Neuronal stem cell (in vitro differentiated cells): ENCODE measurements at regions not wholly inside any gene's neighbourhood (a gene's known extent, or its start where the extent isn't known, plus 50 kb on each side); places are given as distances from the start of the nearest gene placed in this dataset.
A peak's percentile ranks its signal among the peaks of the same experiment; 100 is the strongest.
"Not testable (repeated sequence)": the region's sequence is repeated elsewhere in the genome, so short reads cannot be mapped to it uniquely, and the experiment has no call there.

Experiments
- DNase-seq: peaks from one replicate; pipeline ENCODE4 v3.0.0-alpha.2; 2013; ENCODE audit warnings: low spot score
- H2AFZ ChIP-seq: one replicate; pipeline ENCODE4 v1.6.1; 2013; ENCODE audit warnings: mild to moderate bottlenecking, low read length, inconsistent platforms
- H2AK5ac ChIP-seq: 2 replicates; pipeline ENCODE4 v1.6.1; 2013; ENCODE audit warnings: low read depth, mild to moderate bottlenecking, inconsistent platforms, low read length, moderate library complexity, mixed read lengths
- H2BK120ac ChIP-seq: 2 replicates; pipeline ENCODE4 v1.6.1; 2013; ENCODE audit warnings: low read depth, mild to moderate bottlenecking, inconsistent platforms, low read length, moderate library complexity, mixed read lengths
- H2BK12ac ChIP-seq: one replicate; pipeline ENCODE4 v1.6.1; 2013; ENCODE audit warnings: low read length, inconsistent platforms
- H2BK15ac ChIP-seq: 2 replicates; pipeline ENCODE4 v1.6.1; 2013; ENCODE audit warnings: mild to moderate bottlenecking, low read length, inconsistent platforms, mixed read lengths
- H2BK5ac ChIP-seq: one replicate; pipeline ENCODE4 v1.6.1; 2013; ENCODE audit warnings: inconsistent platforms, mild to moderate bottlenecking, low read length, moderate library complexity
- H3K14ac ChIP-seq: one replicate; pipeline ENCODE4 v1.6.1; 2013; ENCODE audit warnings: low read length, inconsistent platforms
- H3K18ac ChIP-seq: 2 replicates; pipeline ENCODE4 v1.6.1; 2013; ENCODE audit warnings: low read length, inconsistent platforms
- H3K23ac ChIP-seq: 2 replicates; pipeline ENCODE4 v1.6.1; 2013; ENCODE audit warnings: low read depth, mild to moderate bottlenecking, mixed read lengths, low read length, inconsistent platforms; ENCODE audit not compliant: poor library complexity
- H3K27ac ChIP-seq: replicated peaks from 3 replicates; pipeline ENCODE4 v1.5.1; 2013; ENCODE audit warnings: low read length, inconsistent platforms
- H3K27me3 ChIP-seq, 3 experiments: 2 replicates each; pipeline ENCODE4 v1.6.1; 2013; ENCODE audit warnings: low read length in 3 of 3, mild to moderate bottlenecking in 2 of 3, inconsistent platforms in 1 of 3, low read depth in 1 of 3, mixed read lengths in 1 of 3, moderate library complexity in 1 of 3; ENCODE audit not compliant: control insufficient read depth in 3 of 3, insufficient read depth in 3 of 3
- H3K36me3 ChIP-seq, 2 donors: replicated peaks in 1 of 2; 2 replicates each; pipeline ENCODE4 v1.6.1; 2013; ENCODE audit warnings: low read length in 2 of 2; ENCODE audit not compliant: control insufficient read depth in 2 of 2, insufficient read depth in 2 of 2
- H3K4ac ChIP-seq: 2 replicates; pipeline ENCODE4 v1.6.1; 2013; ENCODE audit warnings: inconsistent platforms, mild to moderate bottlenecking, low read length, moderate library complexity
- H3K4me1 ChIP-seq, 2 donors: 1 replicate in 1 of 2; 2 replicates in 1 of 2; pipeline ENCODE4 v1.6.1; 2013; ENCODE audit warnings: low read length in 2 of 2, low read depth in 1 of 2; ENCODE audit not compliant: control insufficient read depth in 2 of 2, insufficient read depth in 1 of 2
- H3K4me2 ChIP-seq: one replicate; pipeline ENCODE4 v1.6.1; 2013; ENCODE audit warnings: mild to moderate bottlenecking, low read length, inconsistent platforms; ENCODE audit not compliant: insufficient read depth, poor library complexity, severe bottlenecking
- H3K4me3 ChIP-seq, 2 donors: 2 replicates each; pipeline ENCODE4 v1.5.1; 2013; ENCODE audit warnings: low read length in 2 of 2, mild to moderate bottlenecking in 2 of 2, inconsistent platforms in 1 of 2, moderate library complexity in 1 of 2
- H3K79me1 ChIP-seq: one replicate; pipeline ENCODE4 v1.6.1; 2013; ENCODE audit warnings: low read depth, mild to moderate bottlenecking, inconsistent platforms, low read length, moderate library complexity
- H3K9ac ChIP-seq: one replicate; pipeline ENCODE4 v1.6.1; 2013; ENCODE audit warnings: mild to moderate bottlenecking, low read depth, low read length, inconsistent platforms; ENCODE audit not compliant: poor library complexity
- H3K9me3 ChIP-seq, 2 donors: replicated peaks in 1 of 2; 2 replicates each; pipeline versions ENCODE3 to v1.6.1; 2013; ENCODE audit warnings: low read length in 2 of 2, mild to moderate bottlenecking in 2 of 2, inconsistent platforms in 1 of 2, low read depth in 1 of 2, mixed read lengths in 1 of 2, moderate library complexity in 1 of 2; ENCODE audit not compliant: control insufficient read depth in 2 of 2, insufficient read depth in 1 of 2
- H4K8ac ChIP-seq: one replicate; pipeline ENCODE4 v1.6.1; 2013; ENCODE audit warnings: low read depth, mild to moderate bottlenecking, inconsistent platforms, low read length, moderate library complexity
- H4K91ac ChIP-seq: one replicate; pipeline ENCODE4 v1.6.1; 2013; ENCODE audit warnings: low read length, low read depth, mild to moderate bottlenecking, inconsistent platforms; ENCODE audit not compliant: poor library complexity
- WGBS, 2 donors: extraction: QIAGEN DNeasy Blood & Tissue Kit; methylation state at CpG; one replicate each; pipeline ENCODE4 v1.1.7; 2013; ENCODE audit warnings: missing lambda C conversion rate in 2 of 2, mixed read lengths in 1 of 2; ENCODE audit not compliant: insufficient read length in 2 of 2, insufficient replicate concordance in 1 of 2; ENCODE audit errors: extremely low coverage in 2 of 2; 5-methylcytosine and 5-hydroxymethylcytosine counted together

DNA sequence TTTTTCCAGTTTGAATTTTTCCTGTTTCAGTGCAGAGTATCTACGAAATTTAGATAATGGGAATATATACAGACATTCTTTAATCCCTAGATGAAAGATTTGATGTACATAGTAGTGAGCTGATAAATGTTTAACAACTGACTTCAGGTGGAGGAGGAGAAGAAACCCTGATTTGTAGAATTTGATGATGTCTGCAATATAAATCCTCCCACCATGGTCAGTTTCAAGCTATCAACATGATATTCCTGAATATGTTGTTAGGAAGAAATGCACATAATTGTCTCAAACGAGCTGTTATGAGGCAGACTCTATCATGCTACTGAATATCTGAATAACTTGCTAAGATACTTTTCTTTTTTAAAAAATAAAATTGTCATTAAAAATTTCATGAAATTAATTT, 629.3 kb upstream of the LRRN3 start:
- H3K18ac ChIP-seq: no peak overlapping the region
- H2AK5ac ChIP-seq: no peak overlapping the region
- H3K4ac ChIP-seq: no peak overlapping the region
- no peak overlapping the region for H4K8ac ChIP-seq
- no peaks in the 10 kb centered on the region for H3K9me3 ChIP-seq
- no peaks in the 10 kb centered on the region for H3K27me3 ChIP-seq
- no peaks in the 10 kb centered on the region for H3K36me3 ChIP-seq
- no peaks in the 10 kb centered on the region for H3K4me1 ChIP-seq
- no peak overlapping the region for H3K23ac ChIP-seq
- no peak overlapping the region for H2BK5ac ChIP-seq
- no peak overlapping the region for H2BK15ac ChIP-seq
- H3K14ac ChIP-seq: no peak overlapping the region
- H3K79me1 ChIP-seq: no peaks in the 10 kb centered on the region
- no peak overlapping the region for H4K91ac ChIP-seq
- WGBS, 2 donors: no CpG with 5 or more reads among the region's 2 CpGs
- H3K9ac ChIP-seq: no peak overlapping the region
- no peak overlapping the region for H3K4me3 ChIP-seq
- no peak overlapping the region for H2BK12ac ChIP-seq
- H3K4me2 ChIP-seq: no peak overlapping the region
- DNase-seq: no peak
- no peak overlapping the region for H2AFZ ChIP-seq
- no peak overlapping the region for H2BK120ac ChIP-seq
- H3K27ac ChIP-seq: no peak overlapping the region

DNA sequence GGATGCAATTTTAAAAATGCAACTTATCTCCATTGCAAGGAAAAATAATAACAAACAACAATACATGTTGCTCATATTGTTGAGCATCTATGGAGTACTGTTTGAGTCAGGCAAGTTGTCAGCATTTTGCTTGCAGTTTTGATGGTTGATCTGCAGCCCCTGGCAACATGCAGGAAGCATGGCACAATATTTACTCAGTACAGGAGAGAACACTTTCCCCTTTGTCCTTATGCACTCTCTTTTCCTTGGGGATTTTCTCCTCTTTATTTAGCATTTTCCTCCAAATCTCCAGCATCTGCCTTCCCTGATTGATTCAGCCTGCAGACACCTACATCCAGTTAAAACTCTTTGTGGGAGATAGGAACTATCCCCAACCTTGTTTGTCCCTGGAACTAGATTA, 620.5 kb upstream of the LRRN3 start:
- no peak overlapping the region for H4K91ac ChIP-seq
- no peaks in the 10 kb centered on the region for H3K36me3 ChIP-seq
- H3K18ac ChIP-seq: no peak overlapping the region
- no peak overlapping the region for H3K4ac ChIP-seq
- H2BK120ac ChIP-seq: no peak overlapping the region
- H3K79me1 ChIP-seq: no peaks in the 10 kb centered on the region
- H4K8ac ChIP-seq: no peak overlapping the region
- H2BK5ac ChIP-seq: no peak overlapping the region
- no peaks in the 10 kb centered on the region for H3K27me3 ChIP-seq
- H3K9me3 ChIP-seq: peaks cover 0 to 4% of the 10 kb centered on the region in 2 donors
- no peak overlapping the region for H3K14ac ChIP-seq
- H3K27ac ChIP-seq: no peak overlapping the region
- no peak for DNase-seq
- no peak overlapping the region for H3K4me2 ChIP-seq
- no peak overlapping the region for H2BK15ac ChIP-seq
- H3K4me3 ChIP-seq: no peak overlapping the region
- no peak overlapping the region for H3K23ac ChIP-seq
- no peak overlapping the region for H2AK5ac ChIP-seq
- no peaks in the 10 kb centered on the region for H3K4me1 ChIP-seq
- H2BK12ac ChIP-seq: no peak overlapping the region
- no peak overlapping the region for H3K9ac ChIP-seq
- peak overlapping the region; percentile 37 for H2AFZ ChIP-seq

DNA sequence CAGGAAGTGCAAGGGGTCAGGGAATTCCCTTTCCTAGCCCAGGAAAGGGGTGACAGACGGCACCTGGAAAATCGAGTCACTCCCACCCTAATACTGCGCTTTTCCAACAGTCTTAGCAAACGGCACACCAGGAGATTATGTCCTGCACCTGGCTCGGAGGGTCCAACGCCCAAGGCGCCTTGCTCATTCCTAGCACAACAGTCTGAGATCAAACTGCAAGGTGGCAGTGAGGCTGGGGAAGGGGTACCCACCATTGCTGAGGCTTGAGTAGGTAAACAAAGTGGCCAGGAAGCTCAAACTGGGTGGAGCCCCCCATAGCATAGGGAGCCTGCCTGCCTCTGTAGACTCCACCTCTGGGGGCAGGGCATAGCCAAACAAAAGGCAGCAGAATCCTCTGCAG, 618.5 kb upstream of the LRRN3 start:
- not testable (repeated sequence) for H3K9me3 ChIP-seq, H3K23ac ChIP-seq, H3K79me1 ChIP-seq, H3K4ac ChIP-seq, H3K4me3 ChIP-seq, H3K18ac ChIP-seq, H4K8ac ChIP-seq, H3K27ac ChIP-seq, DNase-seq, H2BK5ac ChIP-seq, H2AK5ac ChIP-seq, H3K4me2 ChIP-seq, H2BK15ac ChIP-seq, H3K36me3 ChIP-seq, H3K4me1 ChIP-seq, H3K14ac ChIP-seq, H4K91ac ChIP-seq, H3K27me3 ChIP-seq, H3K9ac ChIP-seq, H2BK120ac ChIP-seq, H2AFZ ChIP-seq, H2BK12ac ChIP-seq
- no CpG with 5 or more reads among the region's 7 CpGs for WGBS, 2 donors

DNA sequence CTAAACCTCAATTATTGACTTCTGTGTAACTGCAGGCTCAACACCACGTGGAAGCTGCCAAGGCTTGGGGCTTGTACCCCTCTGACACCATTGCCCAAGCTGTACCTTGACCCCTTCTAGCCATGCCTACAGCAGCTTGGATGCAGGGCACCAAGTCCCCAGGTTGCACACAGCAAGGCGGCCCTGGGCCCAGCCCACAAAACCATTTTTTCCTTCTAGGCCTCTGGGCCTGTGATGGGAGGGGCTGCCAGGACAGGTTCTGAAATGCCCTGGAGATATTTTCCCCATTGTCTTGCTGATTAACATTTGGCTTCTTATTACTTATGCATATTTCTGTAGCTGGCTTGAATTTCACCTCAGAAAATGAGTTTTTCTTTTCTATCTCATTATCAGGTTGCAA, 610.0 kb upstream of the LRRN3 start:
- no peaks in the 10 kb centered on the region for H3K36me3 ChIP-seq
- no peak overlapping the region for H4K91ac ChIP-seq
- no peaks in the 10 kb centered on the region for H3K27me3 ChIP-seq
- no peak overlapping the region for H3K23ac ChIP-seq
- H3K4me3 ChIP-seq: no peak overlapping the region
- H3K79me1 ChIP-seq: no peaks in the 10 kb centered on the region
- H3K4me1 ChIP-seq: no peaks in the 10 kb centered on the region
- H3K4me2 ChIP-seq: no peak overlapping the region
- no peak overlapping the region for H2AK5ac ChIP-seq
- H2BK12ac ChIP-seq: no peak overlapping the region
- WGBS, 2 donors: no CpG with 5 or more reads among the region's 2 CpGs
- peaks cover 2 to 8% of the 10 kb centered on the region in 2 donors for H3K9me3 ChIP-seq
- H3K18ac ChIP-seq: no peak overlapping the region
- no peak for DNase-seq
- H4K8ac ChIP-seq: no peak overlapping the region
- no peak overlapping the region for H3K9ac ChIP-seq
- H2BK120ac ChIP-seq: no peak overlapping the region
- H2AFZ ChIP-seq: no peak overlapping the region
- no peak overlapping the region for H3K14ac ChIP-seq
- H3K27ac ChIP-seq: no peak overlapping the region
- no peak overlapping the region for H2BK5ac ChIP-seq
- no peak overlapping the region for H3K4ac ChIP-seq
- H2BK15ac ChIP-seq: no peak overlapping the region
